ENCODE measurements at regions not wholly inside any gene's neighbourhood (a gene's known extent, or its start where the extent isn't known, plus 50 kb on each side); places are given as distances from the start of the nearest gene placed in this dataset.

DNA sequence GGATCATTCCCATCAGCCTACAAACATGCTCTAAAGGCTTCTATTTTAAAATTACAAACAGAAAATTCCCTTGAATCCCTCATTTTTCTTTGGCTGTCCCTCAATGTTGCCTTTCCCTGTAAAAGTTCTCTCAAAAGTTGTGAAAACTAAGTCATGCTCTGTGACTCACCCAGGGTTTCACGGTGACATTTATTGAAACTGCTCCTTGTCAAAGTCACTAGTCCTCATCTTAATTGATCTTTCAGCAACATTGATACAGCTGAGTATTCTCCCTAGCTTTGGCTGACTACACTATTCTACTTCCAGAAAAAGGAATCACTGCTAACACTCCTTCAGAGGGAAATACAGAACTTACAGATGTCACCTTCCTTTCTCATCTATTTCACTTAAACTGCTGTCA is 65.7 kb downstream of the ASCL4 start:
- TF ChIP-seq POLR2AphosphoS5 (IDR thresholded peaks at IDR 0.05; ENCODE audit: low read depth, low read length) (no peak), SIN3A (IDR thresholded peaks at IDR 0.05; ENCODE audit: borderline replicate concordance, low read depth, low read length) (no peak), TAF1 (IDR thresholded peaks at IDR 0.05; ENCODE audit: borderline replicate concordance, low read depth, low read length) (no peak), RFX5 (IDR thresholded peaks at IDR 0.05; ENCODE audit: low read length) (no peak), FOSL2 (IDR thresholded peaks at IDR 0.05; ENCODE audit: borderline replicate concordance, low read depth) (no peak)
- TF ChIP-seq, protein P1, sequence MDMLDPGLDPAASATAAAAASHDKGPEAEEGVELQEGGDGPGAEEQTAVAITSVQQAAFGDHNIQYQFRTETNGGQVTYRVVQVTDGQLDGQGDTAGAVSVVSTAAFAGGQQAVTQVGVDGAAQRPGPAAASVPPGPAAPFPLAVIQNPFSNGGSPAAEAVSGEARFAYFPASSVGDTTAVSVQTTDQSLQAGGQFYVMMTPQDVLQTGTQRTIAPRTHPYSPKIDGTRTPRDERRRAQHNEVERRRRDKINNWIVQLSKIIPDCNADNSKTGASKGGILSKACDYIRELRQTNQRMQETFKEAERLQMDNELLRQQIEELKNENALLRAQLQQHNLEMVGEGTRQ (IDR thresholded peaks at IDR 0.05; ENCODE audit: borderline replicate concordance, low read depth, low read length): no peak
- TF ChIP-seq, protein P2, sequence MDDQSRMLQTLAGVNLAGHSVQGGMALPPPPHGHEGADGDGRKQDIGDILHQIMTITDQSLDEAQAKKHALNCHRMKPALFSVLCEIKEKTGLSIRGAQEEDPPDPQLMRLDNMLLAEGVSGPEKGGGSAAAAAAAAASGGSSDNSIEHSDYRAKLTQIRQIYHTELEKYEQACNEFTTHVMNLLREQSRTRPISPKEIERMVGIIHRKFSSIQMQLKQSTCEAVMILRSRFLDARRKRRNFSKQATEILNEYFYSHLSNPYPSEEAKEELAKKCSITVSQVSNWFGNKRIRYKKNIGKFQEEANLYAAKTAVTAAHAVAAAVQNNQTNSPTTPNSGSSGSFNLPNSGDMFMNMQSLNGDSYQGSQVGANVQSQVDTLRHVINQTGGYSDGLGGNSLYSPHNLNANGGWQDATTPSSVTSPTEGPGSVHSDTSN (IDR thresholded peaks at IDR 0.05): no peak
- TF ChIP-seq, protein P3, sequence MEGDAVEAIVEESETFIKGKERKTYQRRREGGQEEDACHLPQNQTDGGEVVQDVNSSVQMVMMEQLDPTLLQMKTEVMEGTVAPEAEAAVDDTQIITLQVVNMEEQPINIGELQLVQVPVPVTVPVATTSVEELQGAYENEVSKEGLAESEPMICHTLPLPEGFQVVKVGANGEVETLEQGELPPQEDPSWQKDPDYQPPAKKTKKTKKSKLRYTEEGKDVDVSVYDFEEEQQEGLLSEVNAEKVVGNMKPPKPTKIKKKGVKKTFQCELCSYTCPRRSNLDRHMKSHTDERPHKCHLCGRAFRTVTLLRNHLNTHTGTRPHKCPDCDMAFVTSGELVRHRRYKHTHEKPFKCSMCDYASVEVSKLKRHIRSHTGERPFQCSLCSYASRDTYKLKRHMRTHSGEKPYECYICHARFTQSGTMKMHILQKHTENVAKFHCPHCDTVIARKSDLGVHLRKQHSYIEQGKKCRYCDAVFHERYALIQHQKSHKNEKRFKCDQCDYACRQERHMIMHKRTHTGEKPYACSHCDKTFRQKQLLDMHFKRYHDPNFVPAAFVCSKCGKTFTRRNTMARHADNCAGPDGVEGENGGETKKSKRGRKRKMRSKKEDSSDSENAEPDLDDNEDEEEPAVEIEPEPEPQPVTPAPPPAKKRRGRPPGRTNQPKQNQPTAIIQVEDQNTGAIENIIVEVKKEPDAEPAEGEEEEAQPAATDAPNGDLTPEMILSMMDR (IDR thresholded peaks at IDR 0.05): no peak

All from SK-N-SH (cell line).